ENCODE measurements at regions not wholly inside any gene's neighbourhood (a gene's known extent, or its start where the extent isn't known, plus 50 kb on each side); places are given as distances from the start of the nearest gene placed in this dataset.

DNA sequence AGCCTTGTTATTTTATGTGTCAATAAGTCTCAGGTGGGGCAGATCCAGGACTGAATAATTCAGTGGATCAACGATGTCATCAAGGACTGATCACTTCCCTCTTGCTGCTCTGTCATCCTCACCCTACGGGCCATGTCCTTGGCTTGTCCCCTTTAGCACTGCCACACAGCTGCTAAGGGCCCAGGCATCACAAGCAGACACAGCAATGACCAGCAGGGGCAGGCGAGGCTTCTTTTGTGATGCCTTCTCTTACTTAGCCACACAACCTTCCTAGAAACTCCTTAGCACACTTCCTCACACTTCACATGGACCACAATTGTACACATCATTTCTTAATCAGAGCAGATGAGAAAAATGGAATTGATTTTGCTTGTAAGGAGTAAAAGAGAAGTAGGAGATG, 356.3 kb upstream of the SOX9 start:
- ChIA-PET CTCF (no interaction called here), POLR2A (no interaction called here)
- Histone ChIP-seq H3K9ac (ENCODE audit: low read length) (no peak overlapping the region), H3K9me3 (ENCODE audit: control extremely low read depth in 1 of 3, control insufficient read depth in 2 of 3, insufficient read depth in 1 of 3, low read length in 2 of 3) (peaks cover 0 to 3% (median 0%) of the 10 kb centered on the region in 3 donors), H3K27ac (ENCODE audit: low read length in 2 of 2) (no peak overlapping the region), H4K20me1 (ENCODE audit: control insufficient read depth, insufficient read depth, low read length, poor library complexity, severe bottlenecking) (no peaks in the 10 kb centered on the region), H3K79me2 (ENCODE audit: control insufficient read depth, insufficient read depth, low read length) (no peaks in the 10 kb centered on the region), H3K4me2 (replicated peaks; ENCODE audit: low read depth, low read length, poor library complexity, severe bottlenecking) (no peak overlapping the region), H3K4me1 (ENCODE audit: control insufficient read depth in 2 of 2, insufficient read depth in 2 of 2, low read length in 2 of 2) (no peaks in the 10 kb centered on the region), H3K4me3 (ENCODE audit: control extremely low read depth in 1 of 5, extremely low read depth in 1 of 5, insufficient read depth in 1 of 5, low read depth in 2 of 5, low read length in 4 of 5) (no peak overlapping the region), H3K27me3 (replicated peaks in 1 of 4; ENCODE audit: control extremely low read depth in 1 of 4, control insufficient read depth in 3 of 4, insufficient read depth in 4 of 4, low read length in 3 of 4) (no peaks in the 10 kb centered on the region), H3K36me3 (replicated peaks in 1 of 2; ENCODE audit: control extremely low read depth in 1 of 2, control insufficient read depth in 1 of 2, extremely low read depth in 1 of 2, insufficient read depth in 2 of 2, low read length in 1 of 2) (no peaks in the 10 kb centered on the region), H2AFZ (ENCODE audit: insufficient read depth, low read depth, low read length, poor library complexity, severe bottlenecking) (no peak overlapping the region)
- DNase-seq (no peak), ATAC-seq (ENCODE audit: low read depth) (no peak)
- no peak overlapping the region for H3K4me3 Mint-ChIP-seq
- no peaks in the 10 kb centered on the region for H3K4me1 Mint-ChIP-seq
- WGBS (ENCODE audit: insufficient coverage) = 50% methylated on average over 3 of the region's 3 CpGs
- intact Hi-C loops (cut with micrococcal nuclease) = no loop called here
- peaks cover 2% of the 10 kb centered on the region for H3K9me3 Mint-ChIP-seq (ENCODE audit: insufficient read depth)
- TF ChIP-seq EZH2 (IDR thresholded peaks at IDR 0.05; ENCODE audit: borderline replicate concordance, insufficient read depth, low read depth, low read length, poor library complexity, severe bottlenecking) = no peak
- no peak for TF ChIP-seq CTCF (IDR thresholded peaks at IDR 0.05)
- no peak overlapping the region for H3K27ac Mint-ChIP-seq
- H3K27me3 Mint-ChIP-seq = no peaks in the 10 kb centered on the region

DNA sequence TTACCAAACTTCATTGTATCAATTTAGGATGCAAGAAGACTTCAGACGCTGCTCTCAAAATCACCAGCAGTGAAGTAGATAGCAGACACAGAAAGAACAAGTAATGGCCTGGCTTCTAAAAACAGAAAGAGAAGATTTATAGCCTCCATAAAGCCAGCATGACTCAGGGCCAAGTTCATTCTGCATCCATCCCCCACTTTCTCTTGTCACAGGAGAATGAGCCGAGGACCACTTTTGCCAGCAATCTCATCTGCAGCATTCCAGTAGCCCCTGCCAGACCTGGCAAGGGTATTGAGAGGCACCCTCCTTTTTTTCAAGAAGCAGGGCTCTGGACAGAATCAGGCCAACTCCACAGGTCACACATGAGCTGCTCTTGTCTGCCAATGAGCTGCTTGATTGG, 355.4 kb upstream of the SOX9 start:
- Histone ChIP-seq H3K4me2 (replicated peaks; ENCODE audit: low read depth, low read length, poor library complexity, severe bottlenecking) (no peak overlapping the region), H4K20me1 (ENCODE audit: control insufficient read depth, insufficient read depth, low read length, poor library complexity, severe bottlenecking) (no peaks in the 10 kb centered on the region), H3K27ac (ENCODE audit: low read length in 2 of 2) (no peak overlapping the region), H3K27me3 (replicated peaks in 1 of 4; ENCODE audit: control extremely low read depth in 1 of 4, control insufficient read depth in 3 of 4, insufficient read depth in 4 of 4, low read length in 3 of 4) (no peaks in the 10 kb centered on the region), H3K4me1 (ENCODE audit: control insufficient read depth in 2 of 2, insufficient read depth in 2 of 2, low read length in 2 of 2) (no peaks in the 10 kb centered on the region), H3K9ac (ENCODE audit: low read length) (no peak overlapping the region), H3K9me3 (ENCODE audit: control extremely low read depth in 1 of 3, control insufficient read depth in 2 of 3, insufficient read depth in 1 of 3, low read length in 2 of 3) (peaks cover 0 to 3% (median 0%) of the 10 kb centered on the region in 3 donors), H3K4me3 (ENCODE audit: control extremely low read depth in 1 of 5, extremely low read depth in 1 of 5, insufficient read depth in 1 of 5, low read depth in 2 of 5, low read length in 4 of 5) (no peak overlapping the region), H2AFZ (ENCODE audit: insufficient read depth, low read depth, low read length, poor library complexity, severe bottlenecking) (no peak overlapping the region), H3K36me3 (replicated peaks in 1 of 2; ENCODE audit: control extremely low read depth in 1 of 2, control insufficient read depth in 1 of 2, extremely low read depth in 1 of 2, insufficient read depth in 2 of 2, low read length in 1 of 2) (no peaks in the 10 kb centered on the region), H3K79me2 (ENCODE audit: control insufficient read depth, insufficient read depth, low read length) (no peaks in the 10 kb centered on the region)
- H3K4me1 Mint-ChIP-seq = no peaks in the 10 kb centered on the region
- POLR2A ChIA-PET = no interaction called here
- no peak overlapping the region for H3K27ac Mint-ChIP-seq
- no peaks in the 10 kb centered on the region for H3K27me3 Mint-ChIP-seq
- WGBS (ENCODE audit: insufficient coverage) = 72% methylated on average over 2 of the region's 2 CpGs
- DNase-seq (no peak), ATAC-seq (ENCODE audit: low read depth) (no peak)
- H3K9me3 Mint-ChIP-seq (ENCODE audit: insufficient read depth) = peaks cover 2% of the 10 kb centered on the region
- CTCF ChIA-PET = no interaction called here
- no peak overlapping the region for H3K4me3 Mint-ChIP-seq
- intact Hi-C loops (cut with micrococcal nuclease) = no loop called here
- TF ChIP-seq EZH2 (IDR thresholded peaks at IDR 0.05; ENCODE audit: borderline replicate concordance, insufficient read depth, low read depth, low read length, poor library complexity, severe bottlenecking) (no peak), CTCF (IDR thresholded peaks at IDR 0.05) (no peak)

Measured in B cell (primary cell).